ENCODE measurements at regions not wholly inside any gene's neighbourhood (a gene's known extent, or its start where the extent isn't known, plus 50 kb on each side); places are given as distances from the start of the nearest gene placed in this dataset.

GRCh38 chr21:38994042-38994441 is 188.3 kb downstream of the ETS2 start:
- Histone ChIP-seq H3K27me3 (ENCODE audit: insufficient read depth, poor library complexity, severe bottlenecking) (no peaks in the 10 kb centered on the region), H3K4me3 (replicated peaks; ENCODE audit: insufficient read depth, low read length) (no peak overlapping the region), H3K27ac (replicated peaks) (no peak overlapping the region)
- TF ChIP-seq CTCF (IDR thresholded peaks at IDR 0.05; ENCODE audit: insufficient read depth, low read length) (no peak), REST (IDR thresholded peaks at IDR 0.05; ENCODE audit: insufficient replicate concordance, low read depth) (no peak), SPI1 (IDR thresholded peaks at IDR 0.05; ENCODE audit: borderline replicate concordance, low read depth) (no peak), POLR2AphosphoS5 (IDR thresholded peaks at IDR 0.05; ENCODE audit: low read depth) (no peak), GABPA (IDR thresholded peaks at IDR 0.05; ENCODE audit: low read depth) (no peak)
- DNase-seq (ENCODE audit: low read depth in 1 of 2, low spot score in 1 of 2), result no peak

- TF ChIP-seq REST (IDR thresholded peaks at IDR 0.05; ENCODE audit: insufficient replicate concordance, low read depth) (no peak), GABPA (IDR thresholded peaks at IDR 0.05; ENCODE audit: low read depth) (no peak), POLR2AphosphoS5 (IDR thresholded peaks at IDR 0.05; ENCODE audit: low read depth) (no peak), CTCF (IDR thresholded peaks at IDR 0.05; ENCODE audit: insufficient read depth, low read length) (no peak), SPI1 (IDR thresholded peaks at IDR 0.05; ENCODE audit: borderline replicate concordance, low read depth) (no peak)
- Histone ChIP-seq H3K4me3 (replicated peaks; ENCODE audit: insufficient read depth, low read length) (no peak overlapping the region), H3K27me3 (ENCODE audit: insufficient read depth, poor library complexity, severe bottlenecking) (no peaks in the 10 kb centered on the region), H3K27ac (replicated peaks) (no peak overlapping the region)
- no peak for DNase-seq (ENCODE audit: low read depth in 1 of 2, low spot score in 1 of 2)
Observed at GRCh38 chr21:38993561-38993960, 187.8 kb downstream of the ETS2 start.

- Histone ChIP-seq H3K27me3 (ENCODE audit: insufficient read depth, poor library complexity, severe bottlenecking) (no peaks in the 10 kb centered on the region), H3K27ac (replicated peaks) (no peak overlapping the region), H3K4me3 (replicated peaks; ENCODE audit: insufficient read depth, low read length) (no peak overlapping the region)
- TF ChIP-seq SPI1 (IDR thresholded peaks at IDR 0.05; ENCODE audit: borderline replicate concordance, low read depth) (peak; percentile 34; the same call in 1 of the 2 replicates), POLR2AphosphoS5 (IDR thresholded peaks at IDR 0.05; ENCODE audit: low read depth) (no peak), GABPA (IDR thresholded peaks at IDR 0.05; ENCODE audit: low read depth) (no peak), CTCF (IDR thresholded peaks at IDR 0.05; ENCODE audit: insufficient read depth, low read length) (no peak), REST (IDR thresholded peaks at IDR 0.05; ENCODE audit: insufficient replicate concordance, low read depth) (no peak)
- no peak for DNase-seq (ENCODE audit: low read depth in 1 of 2, low spot score in 1 of 2)
Observed at GRCh38 chr21:38992737-38993136, 187.0 kb downstream of the ETS2 start.

All from HL-60 (cell line).